ENCODE measurements at regions not wholly inside any gene's neighbourhood (a gene's known extent, or its start where the extent isn't known, plus 50 kb on each side); places are given as distances from the start of the nearest gene placed in this dataset.

GRCh38 chr15:47291767-47292166 is 425.5 kb upstream of the SEMA6D start:
- DNase-seq: no peak

GRCh38 chr15:47292638-47293190 is 424.6 kb upstream of the SEMA6D start:
- DNase-seq: no peak

- DNase-seq: no peak
Observed at GRCh38 chr15:47293466-47294162, 423.7 kb upstream of the SEMA6D start.

GRCh38 chr15:47294765-47295259 is 422.5 kb upstream of the SEMA6D start:
- no peak for DNase-seq

GRCh38 chr15:47296881-47297280 is 420.4 kb upstream of the SEMA6D start:
- DNase-seq: no peak

GRCh38 chr15:47299846-47300434 is 417.4 kb upstream of the SEMA6D start:
- DNase-seq: no peak

GRCh38 chr15:47300596-47300995 is 416.7 kb upstream of the SEMA6D start:
- DNase-seq: no peak

- no peak for DNase-seq
Observed at GRCh38 chr15:47301481-47301880, 415.8 kb upstream of the SEMA6D start.

GRCh38 chr15:47304656-47305055 is 412.6 kb upstream of the SEMA6D start:
- no peak for DNase-seq

GRCh38 chr15:47312161-47312560 is 405.1 kb upstream of the SEMA6D start:
- no peak for DNase-seq

GRCh38 chr15:47326410-47327333 is 390.6 kb upstream of the SEMA6D start:
- DNase-seq: no peak

GRCh38 chr15:47331829-47332393 is 385.4 kb upstream of the SEMA6D start:
- no peak for DNase-seq

GRCh38 chr15:47332481-47332880 is 384.8 kb upstream of the SEMA6D start:
- DNase-seq: no peak

- no peak for DNase-seq
Observed at GRCh38 chr15:47333734-47334133, 383.6 kb upstream of the SEMA6D start.

GRCh38 chr15:47334805-47335535 is 382.3 kb upstream of the SEMA6D start:
- DNase-seq: no peak

GRCh38 chr15:47337106-47337505 is 380.2 kb upstream of the SEMA6D start:
- no peak for DNase-seq

GRCh38 chr15:47337836-47338235 is 379.5 kb upstream of the SEMA6D start:
- no peak for DNase-seq

- DNase-seq: no peak
Observed at GRCh38 chr15:47338771-47339170, 378.5 kb upstream of the SEMA6D start.

- no peak for DNase-seq
Observed at GRCh38 chr15:47339800-47340570, 377.3 kb upstream of the SEMA6D start.

GRCh38 chr15:47340571-47340920 is 376.8 kb upstream of the SEMA6D start:
- no peak for DNase-seq

GRCh38 chr15:47349179-47349578 is 368.1 kb upstream of the SEMA6D start:
- no peak for DNase-seq

- no peak for DNase-seq
Observed at GRCh38 chr15:47351501-47351900, 365.8 kb upstream of the SEMA6D start.

All from activated CD4-positive, alpha-beta T cell treated with anti-CD3 and anti-CD28 coated beads for 1 hour (primary cell).